Aorta (tissue), 5 donors: ENCODE measurements at regions not wholly inside any gene's neighbourhood (a gene's known extent, or its start where the extent isn't known, plus 50 kb on each side); places are given as distances from the start of the nearest gene placed in this dataset.
A peak's percentile ranks its signal among the peaks of the same experiment; 100 is the strongest.

Experiments used
- ATAC-seq: fragments of 200-7000 bp; cut with Tn5 transposase; one replicate; pipeline ENCODE4 v1.9.1; 2022; ENCODE audit warnings: moderate library complexity; ENCODE audit not compliant: low FRiP score
- DNase-seq, 2 donors: peaks; one replicate each; pipeline ENCODE4 v3.0.0-alpha.2; 2020
- H3K27ac ChIP-seq, 2 donors: one replicate each; pipeline ENCODE4 v1.5.1; 2013; ENCODE audit warnings: low read length in 2 of 2, mild to moderate bottlenecking in 2 of 2, moderate library complexity in 2 of 2, control low read depth in 1 of 2, inconsistent platforms in 1 of 2, low read depth in 1 of 2
- H3K27me3 ChIP-seq, 2 donors: one replicate each; pipeline ENCODE4 v1.6.1; 2013; ENCODE audit warnings: control low read depth in 1 of 2, low read length in 1 of 2, mild to moderate bottlenecking in 1 of 2, moderate library complexity in 1 of 2; ENCODE audit not compliant: insufficient read depth in 2 of 2, control insufficient read depth in 1 of 2
- H3K36me3 ChIP-seq, 2 donors: one replicate each; pipeline ENCODE4 v1.6.1; 2013; ENCODE audit warnings: control low read depth in 1 of 2, low read length in 1 of 2, mild to moderate bottlenecking in 1 of 2; ENCODE audit not compliant: insufficient read depth in 2 of 2, control insufficient read depth in 1 of 2
- H3K4me1 ChIP-seq, 2 donors: one replicate each; pipeline ENCODE4 v1.6.1; 2013; ENCODE audit warnings: low read length in 2 of 2, control low read depth in 1 of 2, mild to moderate bottlenecking in 1 of 2, moderate library complexity in 1 of 2; ENCODE audit not compliant: insufficient read depth in 2 of 2, control insufficient read depth in 1 of 2
- H3K4me3 ChIP-seq, 2 donors: one replicate each; pipeline ENCODE4 v1.5.1; 2013; ENCODE audit warnings: low read length in 2 of 2, control low read depth in 1 of 2, mild to moderate bottlenecking in 1 of 2
- H3K9me3 ChIP-seq: one replicate; pipeline ENCODE4 v1.6.1; 2013; ENCODE audit warnings: mild to moderate bottlenecking, low read length; ENCODE audit not compliant: control insufficient read depth
- WGBS, 2 donors: extraction: QIAGEN DNeasy Blood & Tissue Kit; methylation state at CpG; one replicate each; pipeline ENCODE4 v1.1.7; 2013; 5-methylcytosine and 5-hydroxymethylcytosine counted together
- intact Hi-C, 2 donors: fragments of 100-400 bp; cut with DNase I; formaldehyde crosslinking; loops; one replicate each; pipeline versions ENCODE4 v1.14.2 to v1.15.0; 2022
- donor health status: healthy with polysubstance abuse.
- donor health status: Bipolar disorder and iron deficiency.
- donor health status: DM: no; HTN: no; CAD: no.
- donor health status: DM: no; HTN: no; CAD: no.
- donor health status: DM: yes; HTN: yes; CAD: no.

DNA sequence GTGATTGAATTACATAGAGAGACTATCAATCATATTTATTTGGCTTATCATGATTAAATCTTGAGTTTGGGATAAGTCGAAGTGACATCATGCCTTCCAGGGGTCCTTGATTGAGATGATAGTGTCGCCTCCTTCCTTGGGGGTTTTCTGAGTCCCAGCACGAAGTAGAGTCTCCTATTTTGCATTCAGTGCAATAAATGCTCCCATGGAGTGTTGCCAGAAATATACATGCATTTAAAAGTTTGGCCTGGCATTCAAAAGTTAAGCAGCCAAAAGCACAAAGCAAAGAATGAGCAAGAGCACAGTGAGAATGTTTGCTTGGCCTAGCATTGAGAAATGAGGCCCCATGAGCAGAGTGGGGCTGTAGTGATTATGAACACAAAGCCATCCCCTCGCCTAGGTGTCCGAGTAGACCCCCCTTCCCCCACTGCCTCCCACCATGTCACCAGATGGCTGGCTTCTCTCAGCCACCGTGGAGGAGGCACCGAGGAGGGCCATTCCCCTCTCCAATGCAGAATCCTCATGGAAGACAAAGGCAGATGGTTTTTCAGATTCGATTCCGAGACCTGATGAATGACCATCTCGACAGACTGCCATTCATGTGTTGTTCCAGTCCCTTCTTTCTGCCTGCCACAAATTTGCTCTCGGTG lies 58.8 kb upstream of the UBL3 start:
- WGBS, 2 donors, result 79 to 81% methylated on average over 11 of the region's 11 CpGs
- H3K36me3 ChIP-seq, result no peaks in the 10 kb centered on the region
- no peak overlapping the region for H3K27ac ChIP-seq
- H3K9me3 ChIP-seq, result no peaks in the 10 kb centered on the region
- H3K4me3 ChIP-seq, result no peak overlapping the region
- no peak for DNase-seq
- no peaks in the 10 kb centered on the region for H3K27me3 ChIP-seq
- ATAC-seq, result no peak
- intact Hi-C loops, result no loop called here
- no peaks in the 10 kb centered on the region for H3K4me1 ChIP-seq

DNA sequence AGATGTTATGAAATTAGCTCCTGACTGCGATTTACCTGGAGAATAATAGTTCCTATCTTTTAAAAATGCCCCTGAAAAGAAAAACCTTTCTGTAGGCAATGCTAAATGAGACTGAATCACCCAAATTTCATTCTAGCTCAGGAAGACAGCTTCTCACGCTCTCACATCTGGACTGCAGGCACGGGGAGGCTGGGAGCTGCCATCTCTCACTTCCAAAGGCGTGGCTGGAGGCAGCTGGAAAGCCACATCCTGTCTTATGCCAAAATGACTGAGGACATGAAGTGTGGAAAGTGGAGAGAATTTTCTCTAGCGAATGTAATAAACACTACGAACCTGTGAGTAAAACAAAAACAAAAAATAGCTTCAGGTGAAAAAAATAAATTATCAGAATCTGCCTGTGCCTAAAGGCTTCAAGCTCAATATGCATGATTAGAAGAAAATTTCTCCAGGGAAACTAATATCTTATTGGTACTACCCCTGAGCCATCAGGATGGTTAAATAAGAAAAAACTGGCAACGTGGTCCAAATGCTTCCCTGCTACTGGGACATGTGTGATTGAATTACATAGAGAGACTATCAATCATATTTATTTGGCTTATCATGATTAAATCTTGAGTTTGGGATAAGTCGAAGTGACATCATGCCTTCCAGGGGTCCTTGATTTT lies 58.1 kb upstream of the UBL3 start:
- WGBS, 2 donors, result 66 to 76% methylated on average over 8 of the region's 8 CpGs
- no peak for DNase-seq
- ATAC-seq, result no peak
- H3K27ac ChIP-seq, result no peak overlapping the region
- H3K4me1 ChIP-seq, result no peaks in the 10 kb centered on the region
- H3K36me3 ChIP-seq, result no peaks in the 10 kb centered on the region
- H3K9me3 ChIP-seq, result no peaks in the 10 kb centered on the region
- no peaks in the 10 kb centered on the region for H3K27me3 ChIP-seq
- H3K4me3 ChIP-seq, result no peak overlapping the region
- intact Hi-C loops, result no loop called here

DNA sequence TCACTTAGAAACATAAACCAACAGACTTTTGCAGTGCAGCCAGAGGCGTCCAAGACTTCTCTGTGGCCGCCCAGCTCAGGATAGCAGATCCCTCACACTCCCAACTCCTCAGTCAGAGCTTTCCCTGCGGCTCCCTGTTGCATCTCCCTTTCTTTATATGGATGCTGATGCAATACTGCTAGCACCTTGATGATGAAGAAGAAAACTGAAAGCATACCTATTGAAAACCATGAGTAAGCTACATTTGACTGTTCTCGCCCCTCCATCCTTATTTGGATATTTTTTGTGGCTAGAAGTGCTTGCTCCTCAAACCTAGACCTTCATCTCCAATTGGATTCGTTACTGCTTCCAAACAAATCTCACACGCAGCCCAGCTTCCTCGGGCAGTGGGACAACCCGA lies 57.3 kb upstream of the UBL3 start:
- no peaks in the 10 kb centered on the region for H3K36me3 ChIP-seq
- H3K9me3 ChIP-seq, result no peaks in the 10 kb centered on the region
- no peak for DNase-seq
- no peak overlapping the region for H3K4me3 ChIP-seq
- H3K27ac ChIP-seq, result no peak overlapping the region
- H3K27me3 ChIP-seq, result no peaks in the 10 kb centered on the region
- 92 to 94% methylated on average over 8 of the region's 8 CpGs for WGBS, 2 donors
- ATAC-seq, result no peak
- H3K4me1 ChIP-seq, result no peaks in the 10 kb centered on the region
- intact Hi-C loops, result no loop called here

DNA sequence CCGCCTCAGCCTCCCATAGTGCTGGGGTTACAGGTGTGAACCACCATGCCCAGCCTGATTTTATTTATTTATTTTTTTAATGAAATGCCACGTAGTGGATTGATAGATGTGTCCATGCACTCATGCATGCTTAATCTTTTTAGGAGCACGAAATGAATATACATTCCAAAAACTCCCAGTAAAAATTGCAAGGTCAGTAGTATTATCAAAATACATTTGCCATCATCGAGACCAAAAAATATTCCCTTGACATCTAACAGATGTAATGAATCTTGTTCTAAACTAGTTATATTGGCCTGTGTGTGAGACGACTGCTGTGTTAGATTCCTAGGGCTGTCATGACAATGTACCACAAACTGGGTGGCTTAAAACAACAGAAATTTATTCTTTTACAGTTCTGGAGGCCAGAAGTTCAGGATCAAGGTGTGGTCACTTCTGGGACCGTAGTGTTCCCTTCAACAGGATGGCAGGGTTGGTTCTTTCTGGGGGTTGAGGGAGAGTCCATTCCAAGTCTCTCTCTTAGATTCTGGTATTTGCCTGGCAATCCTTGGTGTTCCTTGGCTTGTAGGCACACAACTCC lies 56.1 kb upstream of the UBL3 start:
- no peak for DNase-seq
- no peak overlapping the region for H3K27ac ChIP-seq
- WGBS, 2 donors, result 73 to 85% methylated on average over 6 of the region's 6 CpGs
- no peaks in the 10 kb centered on the region for H3K36me3 ChIP-seq
- H3K4me1 ChIP-seq, result peaks cover 0 to 1% of the 10 kb centered on the region in 2 donors
- H3K9me3 ChIP-seq, result no peaks in the 10 kb centered on the region
- no peak for ATAC-seq
- H3K4me3 ChIP-seq, result no peak overlapping the region
- intact Hi-C loops, result no loop called here
- no peaks in the 10 kb centered on the region for H3K27me3 ChIP-seq

DNA sequence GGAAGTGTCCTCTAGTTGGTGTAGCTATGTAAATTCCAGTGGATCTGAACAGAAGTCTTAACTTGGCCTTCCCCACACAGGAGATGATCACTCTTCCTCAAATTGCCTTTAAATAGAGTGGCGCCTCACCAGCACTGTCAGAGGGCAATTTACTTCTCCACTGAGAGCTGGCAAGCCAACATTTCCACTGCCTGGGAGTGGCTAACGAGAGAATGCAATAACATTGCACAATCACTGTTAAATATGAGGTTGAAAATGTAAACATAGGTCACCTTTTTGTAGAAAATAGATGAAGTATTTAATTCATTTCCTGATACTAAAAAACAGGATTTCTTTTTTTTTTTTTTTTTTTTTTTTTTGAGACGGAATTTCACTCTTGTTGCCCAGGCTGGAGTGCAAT lies 55.4 kb upstream of the UBL3 start:
- Histone ChIP-seq H3K4me3 (no peak overlapping the region), H3K9me3 (no peaks in the 10 kb centered on the region), H3K27ac (no peak overlapping the region), H3K4me1 (peaks cover 0 to 1% of the 10 kb centered on the region in 2 donors), H3K36me3 (no peaks in the 10 kb centered on the region), H3K27me3 (no peaks in the 10 kb centered on the region)
- peak; percentile 71 for ATAC-seq
- intact Hi-C loops, result no loop called here
- 83% methylated on average over 3 of the region's 3 CpGs for WGBS, 2 donors
- peak in 1 of 2 donors; percentile 63 for DNase-seq

DNA sequence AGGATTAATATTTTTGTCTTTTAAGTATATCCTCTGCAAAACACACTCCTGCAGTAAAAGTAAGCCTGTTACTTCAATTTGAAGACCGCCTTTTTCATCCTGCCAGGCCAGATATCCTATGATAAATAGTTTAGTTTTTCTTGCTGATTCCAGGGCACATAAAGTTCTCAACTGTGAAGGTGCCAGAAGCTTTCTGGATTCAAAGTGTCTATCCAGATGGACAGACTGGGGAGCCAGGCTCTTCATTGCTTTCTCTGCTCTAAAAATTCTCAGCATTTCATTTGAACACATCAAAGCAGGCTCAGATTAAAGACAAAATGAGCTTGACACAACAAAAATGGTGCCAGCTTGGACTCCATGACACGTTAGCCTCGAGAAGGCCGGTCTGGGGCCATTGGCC lies 53.6 kb upstream of the UBL3 start:
- no peaks in the 10 kb centered on the region for H3K9me3 ChIP-seq
- H3K4me1 ChIP-seq, result peaks cover 0 to 1% of the 10 kb centered on the region in 2 donors
- H3K36me3 ChIP-seq, result no peaks in the 10 kb centered on the region
- no peak overlapping the region for H3K27ac ChIP-seq
- no peaks in the 10 kb centered on the region for H3K27me3 ChIP-seq
- no peak for ATAC-seq
- WGBS, 2 donors, result 86 to 93% methylated on average over 4 of the region's 4 CpGs
- DNase-seq, result no peak
- H3K4me3 ChIP-seq, result no peak overlapping the region
- intact Hi-C loops, result no loop called here

DNA sequence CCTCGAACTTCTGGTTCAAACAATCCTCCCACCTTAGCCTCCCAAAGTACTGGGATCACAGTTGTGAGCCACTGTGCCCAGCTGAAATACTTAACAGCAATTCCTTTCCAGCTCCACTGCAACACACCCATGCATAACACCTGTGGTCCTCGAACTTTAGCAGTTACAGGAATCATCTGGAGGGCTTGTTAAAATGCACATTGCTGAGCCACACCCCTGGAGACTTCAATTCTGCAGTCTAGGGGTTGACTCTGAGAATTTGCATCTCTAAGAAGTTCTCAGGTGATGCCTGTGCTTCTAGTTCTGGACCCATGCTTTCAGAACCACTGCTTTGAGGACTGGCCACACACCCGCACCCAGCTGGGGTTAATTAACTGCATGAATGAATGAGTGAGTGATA lies 53.1 kb upstream of the UBL3 start:
- Histone ChIP-seq H3K4me3 (no peak overlapping the region), H3K36me3 (no peaks in the 10 kb centered on the region), H3K27ac (no peak overlapping the region), H3K9me3 (no peaks in the 10 kb centered on the region), H3K27me3 (no peaks in the 10 kb centered on the region), H3K4me1 (peaks cover 0 to 1% of the 10 kb centered on the region in 2 donors)
- intact Hi-C loops, result no loop called here
- ATAC-seq (no peak), DNase-seq (no peak)
- 81 to 82% methylated on average over 3 of the region's 3 CpGs for WGBS, 2 donors

DNA sequence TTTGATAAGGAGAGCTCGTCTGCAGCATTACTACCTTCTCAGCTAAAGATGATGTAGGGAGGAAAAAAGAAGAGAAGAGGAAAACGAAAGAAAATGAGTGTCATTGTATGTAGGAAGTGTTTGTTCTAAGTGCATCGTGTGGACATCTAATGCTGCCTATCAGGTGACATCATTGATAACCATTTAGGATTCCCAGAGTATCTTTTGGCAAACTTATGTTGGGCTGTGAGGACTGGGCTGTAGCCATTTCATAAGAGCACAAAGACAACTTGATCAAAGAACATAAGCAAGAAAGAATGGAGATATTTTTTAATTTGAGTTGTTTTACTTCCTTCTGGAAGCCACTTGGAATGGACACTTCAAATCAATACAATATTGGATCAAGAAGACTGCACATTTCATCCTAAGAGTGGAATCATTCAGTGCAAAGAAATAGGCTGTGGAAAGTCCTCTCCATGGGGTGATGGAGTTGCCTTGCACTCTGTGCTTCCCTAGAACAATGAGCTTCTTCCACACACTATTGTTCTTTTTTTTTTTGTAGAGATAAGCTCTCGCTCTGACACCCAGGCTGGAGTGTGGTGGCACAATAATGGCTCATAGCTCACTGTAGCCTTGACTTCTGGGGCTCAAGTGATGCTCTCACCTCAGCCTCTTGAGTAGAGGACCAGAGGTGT lies 52.4 kb upstream of the UBL3 start:
- no peaks in the 10 kb centered on the region for H3K27me3 ChIP-seq
- H3K27ac ChIP-seq, result no peak overlapping the region
- ATAC-seq, result no peak
- H3K4me3 ChIP-seq, result no peak overlapping the region
- H3K9me3 ChIP-seq, result no peaks in the 10 kb centered on the region
- no peaks in the 10 kb centered on the region for H3K36me3 ChIP-seq
- H3K4me1 ChIP-seq, result peaks cover 0 to 1% of the 10 kb centered on the region in 2 donors
- DNase-seq, result no peak
- intact Hi-C loops, result no loop called here
- WGBS, 2 donors, result 74 to 77% methylated on average over 4 of the region's 4 CpGs
